Liver (tissue), 3 donors: ENCODE measurements at regions not wholly inside any gene's neighbourhood (a gene's known extent, or its start where the extent isn't known, plus 50 kb on each side); places are given as distances from the start of the nearest gene placed in this dataset.

Experiments used
- CTCF ChIP-seq: fragments of 150-350 bp; IDR thresholded peaks from 2 replicates; pipeline ENCODE4 v1.5.1; 2017; ENCODE audit warnings: improper control_type of control experiment, low read depth, low read length; ENCODE audit not compliant: missing input control
- EGR1 ChIP-seq, 2 donors: IDR thresholded peaks; 2 replicates each; pipeline ENCODE4 v1.6.1; 2016 to 2018; ENCODE audit warnings: antibody characterized with exemption in 2 of 2, low read depth in 2 of 2
- JUND ChIP-seq, 2 donors: IDR thresholded peaks; 2 replicates each; pipeline ENCODE4 v1.6.1; 2016; ENCODE audit warnings: antibody characterized with exemption in 2 of 2
- MAX ChIP-seq: IDR thresholded peaks from 2 replicates; pipeline ENCODE4 v1.6.1; 2016; ENCODE audit warnings: antibody characterized with exemption
- RAD21 ChIP-seq, 2 donors: IDR thresholded peaks; 2 replicates each; pipeline ENCODE4 v1.6.1; 2016; ENCODE audit warnings: antibody characterized with exemption in 2 of 2, mild to moderate bottlenecking in 2 of 2
- REST ChIP-seq: IDR thresholded peaks from 2 replicates; pipeline ENCODE4 v1.6.1; 2016; ENCODE audit warnings: antibody characterized with exemption, mild to moderate bottlenecking
- RXRA ChIP-seq, 2 donors: IDR thresholded peaks; 2 replicates each; pipeline ENCODE4 v1.6.1; 2017 to 2018; ENCODE audit warnings: antibody characterized with exemption in 2 of 2, mild to moderate bottlenecking in 1 of 2
- TAF1 ChIP-seq: conservative IDR thresholded peaks from 2 replicates; pipeline ENCODE4 v1.6.1; 2016; ENCODE audit warnings: antibody characterized with exemption, mild to moderate bottlenecking
- YY1 ChIP-seq: IDR thresholded peaks from 2 replicates; pipeline ENCODE4 v1.6.1; 2016; ENCODE audit warnings: antibody characterized with exemption, mild to moderate bottlenecking
- TF ChIP-seq, protein P1 (sequence below): IDR thresholded peaks from 2 replicates; pipeline ENCODE4 v1.6.1; 2016; ENCODE audit warnings: antibody characterized with exemption
- donor health status: healthy.
- donor health status: healthy.

DNA sequence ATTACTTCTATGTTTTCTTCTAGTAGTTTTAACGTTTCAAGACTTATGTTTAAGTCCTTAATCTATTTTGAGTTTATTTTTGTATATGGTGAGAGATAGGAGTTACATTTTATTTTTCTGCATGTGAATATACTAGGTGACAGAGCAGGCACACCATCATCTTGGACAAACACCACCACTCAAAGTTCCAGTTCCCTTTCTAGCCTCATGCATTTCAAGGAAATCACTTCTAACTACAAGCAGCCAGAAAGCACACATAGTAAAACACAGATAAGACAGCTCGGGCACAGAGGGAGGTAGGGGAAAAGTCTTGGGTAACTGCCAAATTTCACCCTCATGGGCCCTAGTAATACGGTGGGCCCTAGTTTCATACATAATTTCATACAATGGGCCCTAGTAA, 609.4 kb upstream of the HS3ST5 start:
- TF ChIP-seq CTCF = no peak
- no peak for TF ChIP-seq TAF1
- TF ChIP-seq YY1 = no peak
- TF ChIP-seq REST = no peak
- no peak for TF ChIP-seq MAX
- TF ChIP-seq, protein P1, sequence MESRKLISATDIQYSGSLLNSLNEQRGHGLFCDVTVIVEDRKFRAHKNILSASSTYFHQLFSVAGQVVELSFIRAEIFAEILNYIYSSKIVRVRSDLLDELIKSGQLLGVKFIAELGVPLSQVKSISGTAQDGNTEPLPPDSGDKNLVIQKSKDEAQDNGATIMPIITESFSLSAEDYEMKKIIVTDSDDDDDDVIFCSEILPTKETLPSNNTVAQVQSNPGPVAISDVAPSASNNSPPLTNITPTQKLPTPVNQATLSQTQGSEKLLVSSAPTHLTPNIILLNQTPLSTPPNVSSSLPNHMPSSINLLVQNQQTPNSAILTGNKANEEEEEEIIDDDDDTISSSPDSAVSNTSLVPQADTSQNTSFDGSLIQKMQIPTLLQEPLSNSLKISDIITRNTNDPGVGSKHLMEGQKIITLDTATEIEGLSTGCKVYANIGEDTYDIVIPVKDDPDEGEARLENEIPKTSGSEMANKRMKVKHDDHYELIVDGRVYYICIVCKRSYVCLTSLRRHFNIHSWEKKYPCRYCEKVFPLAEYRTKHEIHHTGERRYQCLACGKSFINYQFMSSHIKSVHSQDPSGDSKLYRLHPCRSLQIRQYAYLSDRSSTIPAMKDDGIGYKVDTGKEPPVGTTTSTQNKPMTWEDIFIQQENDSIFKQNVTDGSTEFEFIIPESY = no peak
- no peak for TF ChIP-seq JUND (IDR thresholded peaks at IDR 0.05)
- TF ChIP-seq EGR1 (IDR thresholded peaks at IDR 0.05; ENCODE audit: low read depth in 2 of 2) = no peak
- TF ChIP-seq RAD21 (IDR thresholded peaks at IDR 0.05) = no peak
- TF ChIP-seq RXRA (IDR thresholded peaks at IDR 0.05) = no peak
